Activated CD8-positive, alpha-beta T cell treated with anti-CD3 and anti-CD28 coated beads for 36 hours (primary cell): ENCODE measurements at regions not wholly inside any gene's neighbourhood (a gene's known extent, or its start where the extent isn't known, plus 50 kb on each side); places are given as distances from the start of the nearest gene placed in this dataset.

Experiments used
- ATAC-seq: fragments of 200-7000 bp; cut with Tn5 transposase; one replicate; pipeline ENCODE4 v1.10.0; 2021; ENCODE audit warnings: mild to moderate bottlenecking, moderate library complexity
- CTCF ChIA-PET: fragments of 350-600 bp; sonication (Branson Sonifier 250); formaldehyde crosslinking; loops from one replicate; lab custom pipeline; 2021; ENCODE audit warnings: antibody characterized with exemption; lab: Charles Lee
- POLR2A ChIA-PET: fragments of 350-600 bp; sonication (Branson Sonifier 250); formaldehyde crosslinking; loops from one replicate; lab custom pipeline; 2021; ENCODE audit warnings: antibody characterized with exemption; lab: Charles Lee
- DNase-seq: peaks from one replicate; pipeline ENCODE4 v3.0.0-alpha.2; 2020
- H3K27ac Mint-ChIP-seq: one replicate; pipeline ENCODE4 v1.8.0; 2021; ENCODE audit warnings: mild to moderate bottlenecking, mixed read lengths
- H3K27me3 Mint-ChIP-seq: one replicate; pipeline ENCODE4 v1.8.0; 2021; ENCODE audit warnings: mixed read lengths
- H3K36me3 Mint-ChIP-seq: one replicate; pipeline ENCODE4 v1.8.0; 2021; ENCODE audit warnings: low read depth, mixed read lengths
- H3K4me1 Mint-ChIP-seq: one replicate; pipeline ENCODE4 v1.8.0; 2021; ENCODE audit warnings: low read depth, mixed read lengths
- H3K4me3 Mint-ChIP-seq: one replicate; pipeline ENCODE4 v1.8.0; 2021; ENCODE audit warnings: mild to moderate bottlenecking, moderate library complexity, mixed read lengths
- H3K9me3 Mint-ChIP-seq: one replicate; pipeline ENCODE4 v1.8.0; 2021; ENCODE audit warnings: mixed read lengths
- CTCF ChIP-seq: fragments of 200-600 bp; IDR thresholded peaks from one replicate; pipeline ENCODE4 v1.8.0; 2022; ENCODE audit warnings: antibody characterized with exemption, mild to moderate bottlenecking
- intact Hi-C: fragments of 100-400 bp; cut with micrococcal nuclease; formaldehyde crosslinking; loops from one replicate; pipeline ENCODE4 v1.10.0; 2022

GRCh38 chr5:173804579-173804978 is 83.6 kb upstream of the CPEB4 start:
- Mint-ChIP-seq H3K27ac (no peak overlapping the region), H3K36me3 (no peaks in the 10 kb centered on the region), H3K9me3 (peaks cover 4% of the 10 kb centered on the region), H3K4me3 (no peak overlapping the region), H3K4me1 (no peaks in the 10 kb centered on the region), H3K27me3 (no peaks in the 10 kb centered on the region)
- no peak for ATAC-seq
- no peak for TF ChIP-seq CTCF
- CTCF ChIA-PET, result no interaction called here
- POLR2A ChIA-PET, result no interaction called here
- intact Hi-C loops, result no loop called here
- no peak for DNase-seq

DNA sequence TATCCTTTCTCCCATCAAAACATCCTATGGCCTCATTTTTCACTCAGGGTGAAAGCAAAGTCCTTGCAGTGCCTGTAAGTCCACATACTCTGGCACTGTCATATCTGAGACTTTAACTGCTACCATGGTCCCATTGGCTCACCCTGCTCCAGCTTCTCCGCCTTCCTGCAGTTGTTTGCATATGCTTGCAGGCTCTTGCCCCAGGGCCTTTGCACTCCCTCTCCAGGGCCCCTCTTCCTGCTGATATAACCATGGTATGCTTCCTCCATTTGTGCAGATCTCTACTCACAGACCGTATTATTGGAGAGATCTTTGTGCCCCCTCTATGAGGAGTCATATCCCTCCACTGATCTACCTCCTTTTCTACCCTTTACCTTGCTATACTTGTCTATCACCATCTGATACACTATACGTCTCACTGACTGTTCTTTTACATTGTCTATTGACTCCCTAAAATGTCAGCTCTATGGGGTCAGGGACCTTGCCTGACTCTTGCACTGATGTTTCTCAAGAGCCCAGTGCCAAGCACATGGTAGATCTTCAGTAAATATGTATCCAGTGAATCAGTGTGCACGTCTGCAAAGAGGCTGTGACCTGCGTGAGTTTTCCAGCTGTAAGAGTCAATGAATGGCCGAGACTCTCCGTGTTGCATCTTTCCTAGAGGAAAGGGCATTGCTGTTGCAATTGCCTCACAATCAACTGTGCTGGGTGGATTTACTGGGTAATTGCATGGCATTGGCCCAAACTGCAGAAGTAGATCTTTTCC is 81.7 kb upstream of the CPEB4 start:
- ChIA-PET CTCF (no interaction called here), POLR2A (no interaction called here)
- DNase-seq (no peak), ATAC-seq (no peak)
- no peaks in the 10 kb centered on the region for H3K4me1 Mint-ChIP-seq
- H3K27me3 Mint-ChIP-seq, result no peaks in the 10 kb centered on the region
- H3K36me3 Mint-ChIP-seq, result no peaks in the 10 kb centered on the region
- intact Hi-C loops, result no loop called here
- H3K27ac Mint-ChIP-seq, result no peak overlapping the region
- H3K9me3 Mint-ChIP-seq, result peaks cover 4% of the 10 kb centered on the region
- no peak overlapping the region for H3K4me3 Mint-ChIP-seq
- TF ChIP-seq CTCF, result no peak

- Mint-ChIP-seq H3K27me3 (no peaks in the 10 kb centered on the region), H3K4me1 (no peaks in the 10 kb centered on the region), H3K4me3 (no peak overlapping the region), H3K9me3 (peaks cover 4% of the 10 kb centered on the region), H3K36me3 (no peaks in the 10 kb centered on the region), H3K27ac (no peak overlapping the region)
- CTCF ChIA-PET, result no interaction called here
- ATAC-seq (no peak), DNase-seq (no peak)
- intact Hi-C loops, result no loop called here
- no peak for TF ChIP-seq CTCF
- POLR2A ChIA-PET, result no interaction called here
Observed at GRCh38 chr5:173807181-173807655, 80.9 kb upstream of the CPEB4 start.

DNA sequence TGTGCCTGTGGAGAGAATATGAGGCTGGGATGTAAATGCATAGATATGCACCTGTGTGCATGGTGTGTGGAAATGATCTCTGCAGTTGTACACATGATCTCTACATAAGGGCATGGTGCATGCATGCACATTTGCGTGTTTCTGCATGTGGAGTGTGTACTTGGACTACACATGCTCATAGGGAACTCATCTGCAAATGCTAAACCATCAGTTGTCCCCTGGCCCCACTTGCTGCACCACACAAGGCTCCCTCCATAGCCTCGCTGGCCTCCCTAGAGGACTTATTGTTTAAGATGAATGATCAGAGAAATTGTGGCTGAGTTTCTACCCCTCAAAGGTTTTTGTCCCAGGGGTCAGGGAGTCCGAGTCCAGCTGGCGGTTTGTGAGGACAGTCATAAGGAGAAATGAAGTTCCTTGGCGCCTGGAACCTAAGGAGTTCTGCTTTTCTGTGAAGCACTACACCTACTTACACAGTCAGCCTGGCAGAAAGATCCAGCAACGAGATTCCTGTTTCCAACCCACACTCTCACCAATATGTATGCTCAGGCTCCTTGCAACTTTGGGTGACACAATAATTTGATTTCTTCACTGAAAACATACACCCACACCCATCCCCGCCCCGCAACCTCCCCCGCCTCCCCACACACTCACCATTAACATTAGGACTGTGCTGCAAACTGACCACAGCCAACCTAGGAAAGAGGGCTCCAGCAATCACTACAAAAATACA is 79.9 kb upstream of the CPEB4 start:
- Mint-ChIP-seq H3K4me3 (no peak overlapping the region), H3K27ac (no peak overlapping the region), H3K36me3 (no peaks in the 10 kb centered on the region), H3K27me3 (no peaks in the 10 kb centered on the region), H3K4me1 (no peaks in the 10 kb centered on the region), H3K9me3 (peaks cover 4% of the 10 kb centered on the region)
- TF ChIP-seq CTCF, result no peak
- intact Hi-C loops, result no loop called here
- DNase-seq, result no peak
- ChIA-PET POLR2A (no interaction called here), CTCF (no interaction called here)
- ATAC-seq, result no peak

DNA sequence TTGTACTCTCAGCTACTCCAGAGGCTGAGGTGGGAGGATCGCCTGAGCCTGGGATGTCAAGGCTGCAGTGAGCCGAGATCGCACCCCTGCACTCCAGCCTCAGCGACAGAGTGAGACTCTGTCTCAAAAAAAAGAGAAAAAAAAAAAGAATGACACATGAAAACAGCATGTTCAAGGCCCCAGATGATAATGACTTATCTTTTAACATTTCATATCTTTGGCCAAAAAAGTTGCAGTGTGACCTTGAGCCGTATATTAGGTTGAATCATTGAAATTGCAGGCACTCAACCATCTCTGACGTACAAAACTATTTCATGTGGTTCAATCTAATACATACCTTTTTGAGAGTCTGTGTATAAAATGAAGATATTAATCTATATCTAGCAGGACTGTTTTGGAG is 79.1 kb upstream of the CPEB4 start:
- intact Hi-C loops, result no loop called here
- CTCF ChIA-PET, result no interaction called here

More for the DNA sequence above, 79.1 kb upstream of the CPEB4 start:
- H3K36me3 Mint-ChIP-seq, result no peaks in the 10 kb centered on the region
- H3K4me1 Mint-ChIP-seq, result no peaks in the 10 kb centered on the region
- DNase-seq, result no peak
- POLR2A ChIA-PET, result interaction anchor here (0.6 kb wide), 1 partner anchor 66 kb away, joined by 4 read pairs; no protein-coding TSS in a partner anchor
- peaks cover 4% of the 10 kb centered on the region for H3K9me3 Mint-ChIP-seq
- no peak for ATAC-seq
- H3K27ac Mint-ChIP-seq, result no peak overlapping the region
- no peaks in the 10 kb centered on the region for H3K27me3 Mint-ChIP-seq
- TF ChIP-seq CTCF, result no peak
- no peak overlapping the region for H3K4me3 Mint-ChIP-seq
